22Rv1 (cell line): ENCODE measurements at regions not wholly inside any gene's neighbourhood (a gene's known extent, or its start where the extent isn't known, plus 50 kb on each side); places are given as distances from the start of the nearest gene placed in this dataset.

Experiments used
- CTCF ChIP-seq: fragments of 450-650 bp; IDR thresholded peaks from 2 replicates; pipeline ENCODE4 v1.5.1; 2017; ENCODE audit warnings: mild to moderate bottlenecking
- ZFX ChIP-seq: fragments of 450-650 bp; IDR thresholded peaks from 2 replicates; pipeline ENCODE4 v1.6.1; 2017; ENCODE audit warnings: antibody characterized with exemption, borderline replicate concordance

- TF ChIP-seq CTCF (no peak), ZFX (no peak)
These were observed 200.3 kb downstream of the ERCC6L2 start for GRCh38 chr9:96075757-96076156.
